ENCODE measurements at regions not wholly inside any gene's neighbourhood (a gene's known extent, or its start where the extent isn't known, plus 50 kb on each side); places are given as distances from the start of the nearest gene placed in this dataset.

- TF ChIP-seq POLR2AphosphoS5 (IDR thresholded peaks at IDR 0.05), result no peak
- TF ChIP-seq CTCF (IDR thresholded peaks at IDR 0.05), result no peak
Measured at GRCh38 chr11:80943226-80943625, 1502.4 kb upstream of the TENM4 start.
